ES-I3 (cell line): ENCODE measurements at regions not wholly inside any gene's neighbourhood (a gene's known extent, or its start where the extent isn't known, plus 50 kb on each side); places are given as distances from the start of the nearest gene placed in this dataset.

Experiments used
- H3K36me3 ChIP-seq: 2 replicates; pipeline ENCODE4 v1.6.1; 2013; ENCODE audit warnings: mild to moderate bottlenecking, low read length, control low read depth, moderate library complexity; ENCODE audit not compliant: insufficient read depth
- H3K4me1 ChIP-seq: 2 replicates; pipeline ENCODE4 v1.6.1; 2013; ENCODE audit warnings: mild to moderate bottlenecking, control low read depth, low read length; ENCODE audit not compliant: insufficient read depth
- H3K9ac ChIP-seq: 2 replicates; pipeline ENCODE4 v1.6.1; 2013; ENCODE audit warnings: low read depth, mild to moderate bottlenecking, low read length, moderate library complexity
- H3K9me3 ChIP-seq: 2 replicates; pipeline ENCODE4 v1.6.1; 2013; ENCODE audit warnings: mild to moderate bottlenecking, low read length, moderate library complexity; ENCODE audit not compliant: control insufficient read depth, insufficient read depth

- no peaks in the 10 kb centered on the region for H3K9me3 ChIP-seq
- H3K36me3 ChIP-seq: no peaks in the 10 kb centered on the region
- no peak overlapping the region for H3K9ac ChIP-seq
- peaks cover 8% of the 10 kb centered on the region; the same call in 1 of the 2 replicates for H3K4me1 ChIP-seq
Observed at GRCh38 chr20:61173961-61174725, 77.9 kb upstream of the CDH4 start.

GRCh38 chr20:61176874-61177273 lies 75.2 kb upstream of the CDH4 start:
- Histone ChIP-seq H3K4me1 (no peaks in the 10 kb centered on the region), H3K36me3 (no peaks in the 10 kb centered on the region), H3K9me3 (no peaks in the 10 kb centered on the region), H3K9ac (no peak overlapping the region)

- Histone ChIP-seq H3K9me3 (no peaks in the 10 kb centered on the region), H3K36me3 (no peaks in the 10 kb centered on the region), H3K9ac (no peak overlapping the region), H3K4me1 (no peaks in the 10 kb centered on the region)
Observed at GRCh38 chr20:61178551-61179071, 73.5 kb upstream of the CDH4 start.

- no peaks in the 10 kb centered on the region for H3K9me3 ChIP-seq
Observed at GRCh38 chr20:61184194-61184593, 67.9 kb upstream of the CDH4 start.

GRCh38 chr20:61185181-61185580 lies 66.9 kb upstream of the CDH4 start:
- no peaks in the 10 kb centered on the region for H3K36me3 ChIP-seq
- peaks cover 6% of the 10 kb centered on the region; the same call in 1 of the 2 replicates for H3K4me1 ChIP-seq
- H3K9me3 ChIP-seq: no peaks in the 10 kb centered on the region
- no peak overlapping the region for H3K9ac ChIP-seq

More at GRCh38 chr20:61184194-61184593, 67.9 kb upstream of the CDH4 start:
- Histone ChIP-seq H3K36me3 (no peaks in the 10 kb centered on the region), H3K4me1 (peaks cover 6% of the 10 kb centered on the region; the same call in 1 of the 2 replicates), H3K9ac (no peak overlapping the region)

GRCh38 chr20:61185841-61186601 lies 66.0 kb upstream of the CDH4 start:
- no peaks in the 10 kb centered on the region for H3K36me3 ChIP-seq
- no peak overlapping the region for H3K9ac ChIP-seq
- no peaks in the 10 kb centered on the region for H3K9me3 ChIP-seq
- H3K4me1 ChIP-seq: peaks cover 6% of the 10 kb centered on the region; the same call in 1 of the 2 replicates

- H3K9me3 ChIP-seq: no peaks in the 10 kb centered on the region
- H3K4me1 ChIP-seq: peaks cover 6% of the 10 kb centered on the region; the same call in 1 of the 2 replicates
- H3K36me3 ChIP-seq: no peaks in the 10 kb centered on the region
- no peak overlapping the region for H3K9ac ChIP-seq
Observed at GRCh38 chr20:61186771-61187472, 65.1 kb upstream of the CDH4 start.

- Histone ChIP-seq H3K9ac (no peak overlapping the region), H3K9me3 (peaks cover 9% of the 10 kb centered on the region; the same call in 1 of the 2 replicates), H3K36me3 (no peaks in the 10 kb centered on the region), H3K4me1 (peaks cover 6% of the 10 kb centered on the region; the same call in 1 of the 2 replicates)
Observed at GRCh38 chr20:61189534-61189933, 62.5 kb upstream of the CDH4 start.

- Histone ChIP-seq H3K4me1 (peaks cover 3% of the 10 kb centered on the region; the same call in 1 of the 2 replicates), H3K9ac (no peak overlapping the region), H3K9me3 (peaks cover 9% of the 10 kb centered on the region; the same call in 1 of the 2 replicates), H3K36me3 (no peaks in the 10 kb centered on the region)
Observed at GRCh38 chr20:61191096-61191495, 61.0 kb upstream of the CDH4 start.

GRCh38 chr20:61192337-61192950 lies 59.6 kb upstream of the CDH4 start:
- peaks cover 9% of the 10 kb centered on the region; the same call in 1 of the 2 replicates for H3K9me3 ChIP-seq
- no peaks in the 10 kb centered on the region for H3K4me1 ChIP-seq
- no peak overlapping the region for H3K9ac ChIP-seq
- no peaks in the 10 kb centered on the region for H3K36me3 ChIP-seq

GRCh38 chr20:61193164-61193563 lies 58.9 kb upstream of the CDH4 start:
- no peaks in the 10 kb centered on the region for H3K4me1 ChIP-seq
- no peak overlapping the region for H3K9ac ChIP-seq

More at GRCh38 chr20:61193164-61193563, 58.9 kb upstream of the CDH4 start:
- H3K36me3 ChIP-seq: no peaks in the 10 kb centered on the region
- peaks cover 9% of the 10 kb centered on the region; the same call in 1 of the 2 replicates for H3K9me3 ChIP-seq
